SU-DHL-6 (cell line): ENCODE measurements at regions not wholly inside any gene's neighbourhood (a gene's known extent, or its start where the extent isn't known, plus 50 kb on each side); places are given as distances from the start of the nearest gene placed in this dataset.
A peak's percentile ranks its signal among the peaks of the same experiment; 100 is the strongest.

Experiments used
- H2AFZ ChIP-seq: fragments of 200-600 bp; sonication (generic); 2 replicates; pipeline ENCODE4 v1.6.1; 2014; ENCODE audit warnings: low read depth, mild to moderate bottlenecking, moderate library complexity, mixed read lengths, antibody characterized with exemption, low read length; ENCODE audit not compliant: severe bottlenecking
- H3F3A ChIP-seq: fragments of 200-600 bp; shearing (Covaris generic); 2 replicates; pipeline ENCODE4 v1.6.0; 2016; ENCODE audit warnings: antibody characterized with exemption, mild to moderate bottlenecking; ENCODE audit not compliant: insufficient read depth
- H3K27ac ChIP-seq: fragments of 200-600 bp; sonication (generic); 2 replicates; pipeline ENCODE4 v1.5.1; 2016; ENCODE audit warnings: low read depth, mild to moderate bottlenecking, low read length, moderate library complexity, mixed read lengths
- H3K27me3 ChIP-seq: fragments of 200-600 bp; sonication (generic), shearing (Covaris generic); 2 replicates; pipeline ENCODE4 v1.6.0; 2014; ENCODE audit warnings: mild to moderate bottlenecking, low read length
- H3K36me3 ChIP-seq: fragments of 200-600 bp; sonication (generic); 2 replicates; pipeline ENCODE4 v1.6.1; 2014; ENCODE audit warnings: mild to moderate bottlenecking, low read length, mixed read lengths
- H3K4me2 ChIP-seq: fragments of 300-600, 200-600 bp; shearing (Covaris generic), sonication (generic); 2 replicates; pipeline ENCODE4 v1.6.0; 2014; ENCODE audit warnings: low read length, low read depth, mild to moderate bottlenecking; ENCODE audit not compliant: poor library complexity, severe bottlenecking
- H3K4me3 ChIP-seq: fragments of 200-600 bp; sonication (generic); 2 replicates; pipeline ENCODE4 v1.5.1; 2014; ENCODE audit warnings: antibody characterized with exemption, low read length, mild to moderate bottlenecking, mixed read lengths; ENCODE audit not compliant: insufficient read depth, poor library complexity, severe bottlenecking
- H3K79me2 ChIP-seq: fragments of 200-600 bp; sonication (generic); 2 replicates; pipeline ENCODE4 v1.6.1; 2014; ENCODE audit warnings: mild to moderate bottlenecking, low read length, moderate library complexity; ENCODE audit not compliant: insufficient read depth
- H3K9ac ChIP-seq: fragments of 200-600 bp; sonication (generic); 2 replicates; pipeline ENCODE4 v1.7.0; 2014; ENCODE audit warnings: mild to moderate bottlenecking, low read length
- H3K9me2 ChIP-seq: fragments of 200-600 bp; sonication (generic); replicated peaks from 2 replicates; pipeline ENCODE4 v1.6.1; 2014; ENCODE audit warnings: low read length; ENCODE audit not compliant: insufficient read depth
- H3K9me3 ChIP-seq: fragments of 200-600 bp; sonication (generic); 2 replicates; pipeline ENCODE4 v1.6.1; 2014; ENCODE audit warnings: low read length, mixed read lengths; ENCODE audit not compliant: insufficient read depth
- H4K20me1 ChIP-seq: fragments of 200-600 bp; sonication (generic); 2 replicates; pipeline ENCODE4 v1.6.1; 2014; ENCODE audit warnings: low read depth, mild to moderate bottlenecking, antibody characterized with exemption, low read length, moderate library complexity, mixed read lengths
- EZH2phosphoT487 ChIP-seq: fragments of 200-600 bp; sonication (generic), shearing (Covaris generic); conservative IDR thresholded peaks from 2 replicates; pipeline ENCODE4 v1.6.1; 2018; ENCODE audit warnings: mild to moderate bottlenecking, antibody characterized with exemption, low read length, moderate library complexity, mixed read lengths
- TF ChIP-seq, protein P1 (sequence below): fragments of 200-600 bp; sonication (generic); IDR thresholded peaks from one replicate; pipeline ENCODE4 v1.5.1; 2017; ENCODE audit warnings: antibody characterized with exemption, mild to moderate bottlenecking, low read length, moderate library complexity; ENCODE audit not compliant: insufficient read depth, poor library complexity, severe bottlenecking

- Histone ChIP-seq H2AFZ (peak overlapping the region; percentile 70), H4K20me1 (no peaks in the 10 kb centered on the region), H3K9me2 (no peaks in the 10 kb centered on the region), H3K36me3 (no peaks in the 10 kb centered on the region), H3K9me3 (no peaks in the 10 kb centered on the region), H3K27ac (peak overlapping the region; percentile 65), H3K4me3 (no peak overlapping the region), H3K27me3 (no peaks in the 10 kb centered on the region), H3K79me2 (no peaks in the 10 kb centered on the region), H3F3A (no peaks in the 10 kb centered on the region), H3K4me2 (peak overlapping the region; percentile 61), H3K9ac (0 out of 2 replicates have a peak overlapping the region, but pooled peaks have one; percentile 28)
- TF ChIP-seq, protein P1, sequence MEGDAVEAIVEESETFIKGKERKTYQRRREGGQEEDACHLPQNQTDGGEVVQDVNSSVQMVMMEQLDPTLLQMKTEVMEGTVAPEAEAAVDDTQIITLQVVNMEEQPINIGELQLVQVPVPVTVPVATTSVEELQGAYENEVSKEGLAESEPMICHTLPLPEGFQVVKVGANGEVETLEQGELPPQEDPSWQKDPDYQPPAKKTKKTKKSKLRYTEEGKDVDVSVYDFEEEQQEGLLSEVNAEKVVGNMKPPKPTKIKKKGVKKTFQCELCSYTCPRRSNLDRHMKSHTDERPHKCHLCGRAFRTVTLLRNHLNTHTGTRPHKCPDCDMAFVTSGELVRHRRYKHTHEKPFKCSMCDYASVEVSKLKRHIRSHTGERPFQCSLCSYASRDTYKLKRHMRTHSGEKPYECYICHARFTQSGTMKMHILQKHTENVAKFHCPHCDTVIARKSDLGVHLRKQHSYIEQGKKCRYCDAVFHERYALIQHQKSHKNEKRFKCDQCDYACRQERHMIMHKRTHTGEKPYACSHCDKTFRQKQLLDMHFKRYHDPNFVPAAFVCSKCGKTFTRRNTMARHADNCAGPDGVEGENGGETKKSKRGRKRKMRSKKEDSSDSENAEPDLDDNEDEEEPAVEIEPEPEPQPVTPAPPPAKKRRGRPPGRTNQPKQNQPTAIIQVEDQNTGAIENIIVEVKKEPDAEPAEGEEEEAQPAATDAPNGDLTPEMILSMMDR = no peak
- no peak for TF ChIP-seq EZH2phosphoT487
Measured at GRCh38 chr3:177441276-177441812, 244.1 kb upstream of the TBL1XR1 start.

DNA sequence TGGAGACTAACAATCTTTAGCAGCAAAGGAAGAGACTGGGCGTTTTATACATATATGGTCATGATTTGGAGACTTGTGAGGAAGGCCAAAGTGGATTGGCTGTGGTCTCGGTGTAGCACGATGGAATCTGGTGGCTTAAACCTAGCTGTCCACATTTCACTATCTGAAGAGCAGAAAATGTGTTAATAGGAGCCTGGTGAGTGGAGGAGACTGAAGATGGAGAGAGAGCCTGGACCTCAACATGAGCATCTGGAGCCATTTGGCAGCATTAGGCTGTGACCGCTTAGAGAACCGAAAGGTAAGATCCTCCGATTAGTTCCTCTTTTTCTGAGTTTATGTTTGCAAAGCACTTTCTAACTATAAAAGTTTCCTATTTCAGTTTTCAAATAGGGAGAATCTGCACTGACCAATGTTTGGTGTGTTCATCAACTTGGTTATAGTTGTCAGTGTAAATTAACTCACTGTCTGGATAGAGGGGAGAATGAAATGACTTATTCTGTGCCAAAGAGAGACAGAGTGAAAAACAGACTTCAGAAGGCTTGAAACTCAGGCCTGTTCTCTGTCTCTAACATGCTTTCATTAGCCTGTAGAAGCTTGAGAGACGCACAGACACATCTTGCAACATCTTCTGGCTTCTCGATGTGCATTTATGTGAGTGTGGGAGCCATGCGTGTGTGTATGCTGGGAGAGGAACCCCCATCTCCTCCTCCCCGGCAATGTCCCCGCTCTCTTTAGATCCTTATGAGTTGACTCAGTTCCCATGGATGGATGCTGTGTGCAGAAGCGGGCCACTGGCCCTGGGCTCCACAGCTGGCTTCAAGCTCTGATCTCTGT is 244.7 kb upstream of the TBL1XR1 start:
- H3K27ac ChIP-seq = peak overlapping the region; percentile 65
- peak overlapping the region; percentile 61 for H3K4me2 ChIP-seq
- TF ChIP-seq, protein P1 = no peak
- no peak for TF ChIP-seq EZH2phosphoT487
- H3F3A ChIP-seq = no peaks in the 10 kb centered on the region
- no peaks in the 10 kb centered on the region for H3K27me3 ChIP-seq
- no peaks in the 10 kb centered on the region for H3K9me2 ChIP-seq
- H3K4me3 ChIP-seq = peak overlapping the region; percentile 18
- H4K20me1 ChIP-seq = no peaks in the 10 kb centered on the region
- peak overlapping the region; percentile 70 for H2AFZ ChIP-seq
- no peaks in the 10 kb centered on the region for H3K36me3 ChIP-seq
- peak overlapping the region; percentile 28 for H3K9ac ChIP-seq
- H3K79me2 ChIP-seq = no peaks in the 10 kb centered on the region
- no peaks in the 10 kb centered on the region for H3K9me3 ChIP-seq

GRCh38 chr3:177443469-177443868 is 246.2 kb upstream of the TBL1XR1 start:
- Histone ChIP-seq H3K4me2 (no peak overlapping the region), H3K4me3 (no peak overlapping the region), H3K36me3 (no peaks in the 10 kb centered on the region), H3K9ac (no peak overlapping the region), H3K9me3 (no peaks in the 10 kb centered on the region), H4K20me1 (no peaks in the 10 kb centered on the region), H3K27me3 (no peaks in the 10 kb centered on the region), H2AFZ (no peak overlapping the region), H3K27ac (no peak overlapping the region), H3F3A (no peaks in the 10 kb centered on the region), H3K79me2 (no peaks in the 10 kb centered on the region), H3K9me2 (no peaks in the 10 kb centered on the region)
- TF ChIP-seq, protein P1 = no peak
- TF ChIP-seq EZH2phosphoT487 = no peak
